ENCODE measurements at regions not wholly inside any gene's neighbourhood (a gene's known extent, or its start where the extent isn't known, plus 50 kb on each side); places are given as distances from the start of the nearest gene placed in this dataset.

DNA sequence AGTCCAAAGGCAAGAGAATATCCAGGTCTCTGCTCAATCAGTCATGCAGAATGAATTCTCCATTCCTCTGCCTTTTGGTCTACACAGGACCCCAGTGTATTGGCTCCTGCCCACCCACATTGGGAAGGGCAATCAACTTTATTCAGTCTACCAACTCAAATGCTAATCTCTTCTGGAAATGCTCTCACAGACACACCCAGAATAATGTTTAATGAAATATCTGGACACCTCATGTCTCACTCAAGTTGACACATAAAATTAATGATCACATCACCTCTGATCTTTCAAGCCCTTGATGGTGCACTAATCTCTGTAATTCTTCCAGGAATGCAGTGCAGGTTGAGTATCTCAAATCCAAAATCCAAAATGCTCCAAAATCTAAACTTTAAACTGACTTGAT, 315.6 kb downstream of the HRH4 start:
- TF ChIP-seq STAT6 (CRISPR knock-in tag; conservative IDR thresholded peaks at IDR 0.05; ENCODE audit: low read depth) = no peak
- TF ChIP-seq, protein P1, sequence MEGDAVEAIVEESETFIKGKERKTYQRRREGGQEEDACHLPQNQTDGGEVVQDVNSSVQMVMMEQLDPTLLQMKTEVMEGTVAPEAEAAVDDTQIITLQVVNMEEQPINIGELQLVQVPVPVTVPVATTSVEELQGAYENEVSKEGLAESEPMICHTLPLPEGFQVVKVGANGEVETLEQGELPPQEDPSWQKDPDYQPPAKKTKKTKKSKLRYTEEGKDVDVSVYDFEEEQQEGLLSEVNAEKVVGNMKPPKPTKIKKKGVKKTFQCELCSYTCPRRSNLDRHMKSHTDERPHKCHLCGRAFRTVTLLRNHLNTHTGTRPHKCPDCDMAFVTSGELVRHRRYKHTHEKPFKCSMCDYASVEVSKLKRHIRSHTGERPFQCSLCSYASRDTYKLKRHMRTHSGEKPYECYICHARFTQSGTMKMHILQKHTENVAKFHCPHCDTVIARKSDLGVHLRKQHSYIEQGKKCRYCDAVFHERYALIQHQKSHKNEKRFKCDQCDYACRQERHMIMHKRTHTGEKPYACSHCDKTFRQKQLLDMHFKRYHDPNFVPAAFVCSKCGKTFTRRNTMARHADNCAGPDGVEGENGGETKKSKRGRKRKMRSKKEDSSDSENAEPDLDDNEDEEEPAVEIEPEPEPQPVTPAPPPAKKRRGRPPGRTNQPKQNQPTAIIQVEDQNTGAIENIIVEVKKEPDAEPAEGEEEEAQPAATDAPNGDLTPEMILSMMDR (IDR thresholded peaks at IDR 0.05) = no peak
- no peak for TF ChIP-seq ESRRA (CRISPR knock-in tag; IDR thresholded peaks at IDR 0.05; ENCODE audit: borderline replicate concordance)
- no peak for TF ChIP-seq PRDM15 (CRISPR knock-in tag; IDR thresholded peaks at IDR 0.05)
- no peak for TF ChIP-seq FOXJ3 (CRISPR knock-in tag; IDR thresholded peaks at IDR 0.05; ENCODE audit: borderline replicate concordance)
- TF ChIP-seq, protein P2, sequence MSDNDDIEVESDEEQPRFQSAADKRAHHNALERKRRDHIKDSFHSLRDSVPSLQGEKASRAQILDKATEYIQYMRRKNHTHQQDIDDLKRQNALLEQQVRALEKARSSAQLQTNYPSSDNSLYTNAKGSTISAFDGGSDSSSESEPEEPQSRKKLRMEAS (CRISPR knock-in tag; IDR thresholded peaks at IDR 0.05) = no peak
- no peak for TF ChIP-seq CREB1 (CRISPR knock-in tag; IDR thresholded peaks at IDR 0.05)
- TF ChIP-seq TP53 (CRISPR knock-in tag; IDR thresholded peaks at IDR 0.05) = no peak
- TF ChIP-seq ZNF263 (CRISPR knock-in tag; IDR thresholded peaks at IDR 0.05; ENCODE audit: low read depth) = no peak

Measured in WTC11 (cell line).